GM23338 (cell line): ENCODE measurements at regions not wholly inside any gene's neighbourhood (a gene's known extent, or its start where the extent isn't known, plus 50 kb on each side); places are given as distances from the start of the nearest gene placed in this dataset.
A peak's percentile ranks its signal among the peaks of the same experiment; 100 is the strongest.

ENCODE experiments used
- ATAC-seq: fragments of 200-7000 bp; cut with Tn5 transposase; 3 replicates; pipeline ENCODE4 v1.9.1; 2020
- DNase-seq: peaks from one replicate; pipeline ENCODE4 v3.0.0-alpha.2; 2015; ENCODE audit warnings: low spot score
- H2AFZ ChIP-seq: fragments of 200-600 bp; sonication (generic); 2 replicates; pipeline ENCODE4 v1.8.0; 2016; ENCODE audit warnings: antibody characterized with exemption, mild to moderate bottlenecking, moderate library complexity
- H3F3A ChIP-seq: fragments of 200-600 bp; sonication (generic); replicated peaks from 2 replicates; pipeline ENCODE4 v1.8.0; 2017; ENCODE audit warnings: antibody characterized with exemption, mixed run types, low read depth
- H3K27ac ChIP-seq: fragments of 200-600 bp; sonication (generic); 2 replicates; pipeline ENCODE4 v1.6.1; 2016; ENCODE audit warnings: low read depth
- H3K27me3 ChIP-seq: fragments of 200-600 bp; sonication (generic); 2 replicates; pipeline ENCODE4 v1.8.0; 2016; ENCODE audit warnings: mild to moderate bottlenecking, mixed run types, moderate library complexity; ENCODE audit not compliant: insufficient read depth
- H3K36me3 ChIP-seq: fragments of 200-600 bp; sonication (generic); 2 replicates; pipeline ENCODE4 v1.8.0; 2016; ENCODE audit warnings: mild to moderate bottlenecking; ENCODE audit not compliant: insufficient read depth
- H3K4me1 ChIP-seq: fragments of 200-600 bp; sonication (generic); 2 replicates; pipeline ENCODE4 v1.8.0; 2016; ENCODE audit warnings: mild to moderate bottlenecking, moderate library complexity; ENCODE audit not compliant: insufficient read depth
- H3K4me2 ChIP-seq: fragments of 200-600 bp; sonication (generic); 2 replicates; pipeline ENCODE4 v1.7.1; 2017; ENCODE audit warnings: mixed run types
- H3K4me3 ChIP-seq: fragments of 200-600 bp; sonication (generic); 2 replicates; pipeline ENCODE4 v1.6.1; 2016; ENCODE audit warnings: mixed run types
- H3K79me2 ChIP-seq: fragments of 200-600 bp; sonication (generic); replicated peaks from 2 replicates; pipeline ENCODE4 v1.8.0; 2017; ENCODE audit warnings: mild to moderate bottlenecking; ENCODE audit not compliant: insufficient read depth
- H3K9me2 ChIP-seq: fragments of 200-600 bp; sonication (generic); 2 replicates; pipeline ENCODE4 v1.8.0; 2017; ENCODE audit not compliant: insufficient read depth
- H4K20me1 ChIP-seq: fragments of 200-600 bp; sonication (generic); replicated peaks from 2 replicates; pipeline ENCODE4 v1.8.0; 2017; ENCODE audit warnings: mild to moderate bottlenecking; ENCODE audit not compliant: insufficient read depth
- H3K27ac Mint-ChIP-seq: 2 replicates; pipeline ENCODE4 v1.8.0; 2020; ENCODE audit warnings: inconsistent platforms, mild to moderate bottlenecking, moderate library complexity, mixed read lengths
- H3K27me3 Mint-ChIP-seq: 3 replicates; pipeline ENCODE4 v1.8.0; 2022; ENCODE audit warnings: low read depth, mild to moderate bottlenecking, moderate library complexity, mixed read lengths, inconsistent platforms; ENCODE audit not compliant: insufficient read depth, poor library complexity
- H3K36me3 Mint-ChIP-seq: 3 replicates; pipeline ENCODE4 v1.8.0; 2021; ENCODE audit warnings: low read depth, mild to moderate bottlenecking, inconsistent platforms, moderate library complexity, mixed read lengths
- H3K4me1 Mint-ChIP-seq: 3 replicates; pipeline ENCODE4 v1.8.0; 2020; ENCODE audit warnings: mild to moderate bottlenecking, inconsistent platforms, mixed read lengths
- H3K4me3 Mint-ChIP-seq: 3 replicates; pipeline ENCODE4 v1.8.0; 2021; ENCODE audit warnings: moderate library complexity, mild to moderate bottlenecking, inconsistent platforms, mixed read lengths
- H3K9me3 Mint-ChIP-seq: 3 replicates; pipeline ENCODE4 v1.8.0; 2020; ENCODE audit warnings: moderate library complexity, mild to moderate bottlenecking, inconsistent platforms, mixed read lengths
- CREB1 ChIP-seq: fragments of 250-450 bp; sonication (Bioruptor Pico); IDR thresholded peaks from 2 replicates; pipeline ENCODE4 v1.5.0; 2020; ENCODE audit warnings: low read depth, mild to moderate bottlenecking, moderate library complexity
- CTCF ChIP-seq, 2 experiments: fragments of 200-600 bp in 1 of 2; sonication (generic) in 1 of 2; conservative IDR thresholded peaks; 2 replicates each; pipeline versions ENCODE4 v1.5.1 to v1.6.1; 2016 to 2017; ENCODE audit warnings: antibody characterized with exemption in 2 of 2, low read depth in 2 of 2, mild to moderate bottlenecking in 2 of 2, moderate library complexity in 1 of 2
- ETS1 ChIP-seq: IDR thresholded peaks from 2 replicates; pipeline ENCODE4 v1.6.1; 2016; ENCODE audit warnings: antibody characterized with exemption
- EZH2 ChIP-seq: fragments of 200-600 bp; sonication (generic); IDR thresholded peaks from one replicate; pipeline ENCODE4 v1.8.0; 2017; ENCODE audit warnings: antibody characterized with exemption, mild to moderate bottlenecking, low read depth; ENCODE audit not compliant: unreplicated experiment
- EZH2phosphoT487 ChIP-seq: fragments of 200-600 bp; sonication (generic); IDR thresholded peaks from one replicate; pipeline ENCODE4 v1.8.1; 2018; ENCODE audit warnings: antibody characterized with exemption; ENCODE audit not compliant: unreplicated experiment
- JUNB ChIP-seq: IDR thresholded peaks from one replicate; pipeline ENCODE4 v1.6.1; 2016; ENCODE audit warnings: antibody characterized with exemption; ENCODE audit not compliant: unreplicated experiment
- NANOG ChIP-seq: IDR thresholded peaks from 2 replicates; pipeline ENCODE4 v1.6.1; 2016; ENCODE audit warnings: antibody characterized with exemption, borderline replicate concordance
- POLR2AphosphoS5 ChIP-seq: IDR thresholded peaks from 2 replicates; pipeline ENCODE4 v1.6.1; 2016; ENCODE audit warnings: antibody characterized with exemption, low read depth
- STAT1 ChIP-seq: IDR thresholded peaks from one replicate; pipeline ENCODE4 v1.6.1; 2016; ENCODE audit warnings: antibody characterized with exemption; ENCODE audit not compliant: unreplicated experiment
- ZNF331 ChIP-seq: fragments of 250-450 bp; sonication (Bioruptor Pico); IDR thresholded peaks from 2 replicates; pipeline ENCODE4 v1.5.0; 2020; ENCODE audit warnings: low read depth, mild to moderate bottlenecking, moderate library complexity

- Histone ChIP-seq H3K27me3 (no peaks in the 10 kb centered on the region), H3F3A (0 out of 2 replicates have a peak, but pooled peaks cover 6% of the 10 kb centered on the region), H2AFZ (no peak overlapping the region), H4K20me1 (no peaks in the 10 kb centered on the region), H3K79me2 (no peaks in the 10 kb centered on the region), H3K27ac (no peak overlapping the region), H3K4me2 (no peak overlapping the region), H3K36me3 (0 out of 2 replicates have a peak, but pooled peaks cover 2% of the 10 kb centered on the region), H3K4me3 (no peak overlapping the region), H3K9me2 (no peaks in the 10 kb centered on the region), H3K4me1 (peaks cover 54% of the 10 kb centered on the region)
- DNase-seq (peak; percentile 26), ATAC-seq (peak; percentile 69)
- no peaks in the 10 kb centered on the region for H3K9me3 Mint-ChIP-seq
- H3K27me3 Mint-ChIP-seq = peaks cover 5% of the 10 kb centered on the region
- TF ChIP-seq CTCF (conservative IDR thresholded peaks at IDR 0.05; ENCODE audit: low read depth in 2 of 2) = no peak
- TF ChIP-seq CREB1 = no peak
- TF ChIP-seq EZH2 = no peak
- no peak for TF ChIP-seq ETS1
- no peak for TF ChIP-seq JUNB
- TF ChIP-seq ZNF331 (CRISPR knock-in tag) = no peak
- TF ChIP-seq NANOG = no peak
- no peak for TF ChIP-seq POLR2AphosphoS5
- TF ChIP-seq EZH2phosphoT487 = no peak
- H3K4me3 Mint-ChIP-seq = no peak overlapping the region
- H3K4me1 Mint-ChIP-seq = peaks cover 69% of the 10 kb centered on the region
- peak overlapping the region; percentile 90 for H3K27ac Mint-ChIP-seq
- H3K36me3 Mint-ChIP-seq = peaks cover 69% of the 10 kb centered on the region
Observed at GRCh38 chr5:124643336-124643735, 103.1 kb downstream of the ZNF608 start.

GRCh38 chr5:124642151-124642550 lies 104.3 kb downstream of the ZNF608 start:
- Histone ChIP-seq H3K27me3 (no peaks in the 10 kb centered on the region), H3K27ac (no peak overlapping the region), H2AFZ (no peak overlapping the region), H3K4me1 (peaks cover 54% of the 10 kb centered on the region), H3K4me3 (no peak overlapping the region), H4K20me1 (no peaks in the 10 kb centered on the region), H3K79me2 (no peaks in the 10 kb centered on the region), H3K4me2 (no peak overlapping the region), H3K36me3 (no peaks in the 10 kb centered on the region), H3K9me2 (no peaks in the 10 kb centered on the region), H3F3A (0 out of 2 replicates have a peak, but pooled peaks cover 6% of the 10 kb centered on the region)
- Mint-ChIP-seq H3K27ac (peak overlapping the region; percentile 71), H3K9me3 (no peaks in the 10 kb centered on the region), H3K36me3 (peaks cover 61% of the 10 kb centered on the region), H3K27me3 (peaks cover 2% of the 10 kb centered on the region), H3K4me3 (no peak overlapping the region), H3K4me1 (peaks cover 61% of the 10 kb centered on the region)
- ATAC-seq = no peak
- DNase-seq = no peak
- TF ChIP-seq CTCF (conservative IDR thresholded peaks at IDR 0.05; ENCODE audit: low read depth in 2 of 2) (no peak), ZNF331 (CRISPR knock-in tag) (no peak), NANOG (no peak), ETS1 (no peak), POLR2AphosphoS5 (no peak), EZH2 (no peak), JUNB (no peak), STAT1 (no peak), CREB1 (no peak)
